ENCODE measurements at regions not wholly inside any gene's neighbourhood (a gene's known extent, or its start where the extent isn't known, plus 50 kb on each side); places are given as distances from the start of the nearest gene placed in this dataset.

GRCh38 chr1:99534638-99534930, 111.3 kb upstream of the PALMD start:
- Histone ChIP-seq H3K9ac (no peak overlapping the region), H3K4me3 (no peak overlapping the region), H3F3A (ENCODE audit: insufficient read depth) (no peaks in the 10 kb centered on the region), H3K4me2 (ENCODE audit: unreplicated experiment) (no peak overlapping the region), H3K79me2 (ENCODE audit: insufficient read depth) (no peaks in the 10 kb centered on the region), H3K4me1 (ENCODE audit: insufficient read depth) (no peaks in the 10 kb centered on the region), H3K27me3 (replicated peaks; ENCODE audit: insufficient read depth) (no peaks in the 10 kb centered on the region), H4K20me1 (ENCODE audit: insufficient read depth) (no peaks in the 10 kb centered on the region), H3K9me3 (ENCODE audit: low read depth) (no peaks in the 10 kb centered on the region), H3K9me2 (ENCODE audit: insufficient read depth) (no peaks in the 10 kb centered on the region), H2AFZ (no peak overlapping the region), H3K36me3 (ENCODE audit: low read depth) (no peaks in the 10 kb centered on the region), H3K27ac (no peak overlapping the region)
- 48 to 67% methylated on average over 1 of the region's 1 CpG for WGBS, 2 experiments (ENCODE audit: low coverage in 1 of 2, low lambda C conversion rate in 2 of 2, missing lambda C conversion rate in 2 of 2)
- TF ChIP-seq EZH2phosphoT487 (IDR thresholded peaks at IDR 0.05; ENCODE audit: insufficient read depth, low read depth), result no peak
- TF ChIP-seq EZH2 (IDR thresholded peaks at IDR 0.05; ENCODE audit: insufficient read depth, poor library complexity, severe bottlenecking), result no peak
- no peak for DNase-seq
- in situ Hi-C loops (cut with MboI), result no loop called here

- Histone ChIP-seq H3K36me3 (ENCODE audit: low read depth) (no peaks in the 10 kb centered on the region), H3K27me3 (replicated peaks; ENCODE audit: insufficient read depth) (no peaks in the 10 kb centered on the region), H3K27ac (no peak overlapping the region), H4K20me1 (ENCODE audit: insufficient read depth) (no peaks in the 10 kb centered on the region), H3K4me3 (no peak overlapping the region), H3K4me1 (ENCODE audit: insufficient read depth) (no peaks in the 10 kb centered on the region), H3F3A (ENCODE audit: insufficient read depth) (no peaks in the 10 kb centered on the region), H2AFZ (no peak overlapping the region), H3K4me2 (ENCODE audit: unreplicated experiment) (no peak overlapping the region), H3K79me2 (ENCODE audit: insufficient read depth) (no peaks in the 10 kb centered on the region), H3K9me2 (ENCODE audit: insufficient read depth) (no peaks in the 10 kb centered on the region), H3K9me3 (ENCODE audit: low read depth) (no peaks in the 10 kb centered on the region), H3K9ac (no peak overlapping the region)
- TF ChIP-seq EZH2phosphoT487 (IDR thresholded peaks at IDR 0.05; ENCODE audit: insufficient read depth, low read depth) (no peak), EZH2 (IDR thresholded peaks at IDR 0.05; ENCODE audit: insufficient read depth, poor library complexity, severe bottlenecking) (no peak)
- 95% methylated on average over 7 of the region's 7 CpGs for WGBS, 2 experiments (ENCODE audit: low coverage in 1 of 2, low lambda C conversion rate in 2 of 2, missing lambda C conversion rate in 2 of 2)
- in situ Hi-C loops (cut with MboI), result no loop called here
- DNase-seq, result no peak
Measured at GRCh38 chr1:99535470-99536164, 110.3 kb upstream of the PALMD start.

- Histone ChIP-seq H2AFZ (no peak overlapping the region), H3K9me3 (ENCODE audit: low read depth) (no peaks in the 10 kb centered on the region), H3K4me1 (ENCODE audit: insufficient read depth) (no peaks in the 10 kb centered on the region), H3K9ac (no peak overlapping the region), H3K27me3 (replicated peaks; ENCODE audit: insufficient read depth) (no peaks in the 10 kb centered on the region), H3K4me3 (no peak overlapping the region), H3K36me3 (ENCODE audit: low read depth) (no peaks in the 10 kb centered on the region), H3K79me2 (ENCODE audit: insufficient read depth) (no peaks in the 10 kb centered on the region), H3F3A (ENCODE audit: insufficient read depth) (no peaks in the 10 kb centered on the region), H3K27ac (no peak overlapping the region), H4K20me1 (ENCODE audit: insufficient read depth) (no peaks in the 10 kb centered on the region), H3K4me2 (ENCODE audit: unreplicated experiment) (no peak overlapping the region), H3K9me2 (ENCODE audit: insufficient read depth) (no peaks in the 10 kb centered on the region)
- WGBS, 2 experiments (ENCODE audit: low coverage in 1 of 2, low lambda C conversion rate in 2 of 2, missing lambda C conversion rate in 2 of 2), result 60 to 71% methylated on average over 5 of the region's 5 CpGs
- in situ Hi-C loops (cut with MboI), result no loop called here
- no peak for DNase-seq
- TF ChIP-seq EZH2phosphoT487 (IDR thresholded peaks at IDR 0.05; ENCODE audit: insufficient read depth, low read depth), result no peak
- no peak for TF ChIP-seq EZH2 (IDR thresholded peaks at IDR 0.05; ENCODE audit: insufficient read depth, poor library complexity, severe bottlenecking)
Measured at GRCh38 chr1:99537886-99538617, 107.9 kb upstream of the PALMD start.

- no peak overlapping the region for H3K9ac ChIP-seq
- in situ Hi-C loops (cut with MboI), result no loop called here
- 51 to 57% methylated on average over 2 of the region's 2 CpGs for WGBS, 2 experiments (ENCODE audit: low coverage in 1 of 2, low lambda C conversion rate in 2 of 2, missing lambda C conversion rate in 2 of 2)
- no peaks in the 10 kb centered on the region for H3K36me3 ChIP-seq (ENCODE audit: low read depth)
- no peak for TF ChIP-seq EZH2 (IDR thresholded peaks at IDR 0.05; ENCODE audit: insufficient read depth, poor library complexity, severe bottlenecking)
- TF ChIP-seq EZH2phosphoT487 (IDR thresholded peaks at IDR 0.05; ENCODE audit: insufficient read depth, low read depth), result no peak
- H4K20me1 ChIP-seq (ENCODE audit: insufficient read depth), result no peaks in the 10 kb centered on the region
- H2AFZ ChIP-seq, result no peak overlapping the region
- H3K9me2 ChIP-seq (ENCODE audit: insufficient read depth), result no peaks in the 10 kb centered on the region
- H3K4me2 ChIP-seq (ENCODE audit: unreplicated experiment), result no peak overlapping the region
- no peak for DNase-seq
- no peaks in the 10 kb centered on the region for H3K4me1 ChIP-seq (ENCODE audit: insufficient read depth)
- H3K27ac ChIP-seq, result no peak overlapping the region
- H3K4me3 ChIP-seq, result no peak overlapping the region
- H3K27me3 ChIP-seq (replicated peaks; ENCODE audit: insufficient read depth), result no peaks in the 10 kb centered on the region
- no peaks in the 10 kb centered on the region for H3F3A ChIP-seq (ENCODE audit: insufficient read depth)
- H3K9me3 ChIP-seq (ENCODE audit: low read depth), result no peaks in the 10 kb centered on the region
- H3K79me2 ChIP-seq (ENCODE audit: insufficient read depth), result no peaks in the 10 kb centered on the region
Measured at GRCh38 chr1:99538618-99538956, 107.3 kb upstream of the PALMD start.

All from GM23248 (cell line).